Panc1 (cell line): ENCODE measurements at regions not wholly inside any gene's neighbourhood (a gene's known extent, or its start where the extent isn't known, plus 50 kb on each side); places are given as distances from the start of the nearest gene placed in this dataset.

Experiments
- ATAC-seq: fragments of 200-7000 bp; cut with Tn5 transposase; 2 replicates; pipeline ENCODE4 v1.9.1; 2020; ENCODE audit warnings: mild to moderate bottlenecking, moderate library complexity
- BruUV-seq: library from RNA; stranded (reverse); fragments of 400-500 nt; replicated peaks from 2 replicates; lab custom pipeline; 2021; lab: Mats Ljungman, UMichigan
- CTCF ChIA-PET: fragments of 300-600 bp; sonication (Branson Sonifier 250); formaldehyde crosslinking; loops from one replicate; lab custom pipeline; 2022; ENCODE audit warnings: antibody characterized with exemption; lab: Charles Lee
- POLR2A ChIA-PET: fragments of 300-600 bp; sonication (Branson Sonifier 250); formaldehyde crosslinking; loops from one replicate; lab custom pipeline; 2022; ENCODE audit warnings: antibody characterized with exemption; lab: Charles Lee
- DNase-seq: peaks from one replicate; pipeline ENCODE4 v3.0.0-alpha.2; 2010; ENCODE audit warnings: low read depth, low spot score
- H3K27ac ChIP-seq: 2 replicates; pipeline ENCODE4 v1.5.1; 2011; ENCODE audit warnings: mild to moderate bottlenecking, low read length, inconsistent platforms
- H3K27me3 ChIP-seq: fragments of 200-500 bp; sonication (Bioruptor generic); 2 replicates; pipeline ENCODE4 v1.6.0; 2014; ENCODE audit warnings: low read length, inconsistent platforms; ENCODE audit not compliant: control insufficient read depth, insufficient read depth
- H3K36me3 ChIP-seq: fragments of 200-500 bp; sonication (Bioruptor generic); 2 replicates; pipeline ENCODE4 v1.5.1; 2014; ENCODE audit warnings: inconsistent platforms, mild to moderate bottlenecking, low read length, moderate library complexity; ENCODE audit not compliant: control insufficient read depth, insufficient read depth
- H3K4me1 ChIP-seq: 2 replicates; pipeline ENCODE4 v1.5.1; 2011; ENCODE audit warnings: inconsistent platforms, mild to moderate bottlenecking, low read length, moderate library complexity; ENCODE audit not compliant: control insufficient read depth, insufficient read depth
- H3K4me3 ChIP-seq, 2 experiments: 2 replicates each; pipeline ENCODE4 v1.5.1; 2011 to 2012; ENCODE audit warnings: low read depth in 2 of 2, low read length in 2 of 2, mild to moderate bottlenecking in 2 of 2, inconsistent platforms in 1 of 2, moderate library complexity in 1 of 2
- H3K9me3 ChIP-seq: fragments of 200-500 bp; sonication (Bioruptor generic); 2 replicates; pipeline ENCODE4 v1.5.1; 2014; ENCODE audit warnings: low read depth, mild to moderate bottlenecking, inconsistent platforms, low read length, moderate library complexity; ENCODE audit not compliant: control insufficient read depth, insufficient read depth
- CTCF ChIP-seq: fragments of 450-650 bp; IDR thresholded peaks from 2 replicates; pipeline ENCODE4 v1.5.1; 2017; ENCODE audit warnings: mild to moderate bottlenecking
- POLR2AphosphoS5 ChIP-seq: IDR thresholded peaks from 2 replicates; pipeline ENCODE4 v1.6.1; 2012; ENCODE audit warnings: mild to moderate bottlenecking, low read depth, low read length, moderate library complexity
- REST ChIP-seq, 2 experiments: IDR thresholded peaks; 2 replicates each; pipeline ENCODE4 v1.6.1; 2011 to 2012; ENCODE audit warnings: low read depth in 2 of 2, control low read depth in 1 of 2, low read length in 1 of 2, mild to moderate bottlenecking in 1 of 2, moderate library complexity in 1 of 2; ENCODE audit not compliant: insufficient read depth in 1 of 2
- SIN3A ChIP-seq: IDR thresholded peaks from 2 replicates; pipeline ENCODE4 v1.6.1; 2012; ENCODE audit warnings: low read depth, mild to moderate bottlenecking, low read length, moderate library complexity, borderline replicate concordance; ENCODE audit not compliant: insufficient read depth
- TCF7L2 ChIP-seq: IDR thresholded peaks from 2 replicates; pipeline ENCODE4 v1.6.1; 2011; ENCODE audit warnings: mild to moderate bottlenecking, low read depth, low read length, inconsistent platforms
- in situ Hi-C: cut with HindIII; loops from 2 replicates; pipeline ENCODE4 v1.10.0; 2016; ENCODE audit warnings: low sequenced_read_pairs, low pct_unique_long_range_greater_than_20kb
- intact Hi-C: fragments of 100-400 bp; cut with micrococcal nuclease; formaldehyde crosslinking; loops from one replicate; pipeline ENCODE4 v1.10.0; 2022; ENCODE audit not compliant: unreplicated experiment

- TF ChIP-seq TCF7L2 = no peak
- TF ChIP-seq SIN3A = no peak
- TF ChIP-seq CTCF = no peak
- TF ChIP-seq POLR2AphosphoS5 = no peak
- no peak for TF ChIP-seq REST (IDR thresholded peaks at IDR 0.05; ENCODE audit: insufficient read depth in 1 of 2, low read depth in 2 of 2, low read length in 1 of 2)
- Histone ChIP-seq H3K36me3 (no peaks in the 10 kb centered on the region), H3K9me3 (no peaks in the 10 kb centered on the region), H3K4me3 (no peak overlapping the region), H3K27ac (no peak overlapping the region), H3K4me1 (no peaks in the 10 kb centered on the region), H3K27me3 (no peaks in the 10 kb centered on the region)
- intact Hi-C loops (no loop called here), in situ Hi-C loops (no loop called here)
- DNase-seq (no peak), ATAC-seq (no peak)
- ChIA-PET CTCF (no interaction called here), POLR2A (no interaction called here)
- no TSS peak for BruUV-seq
Observed at GRCh38 chr21:23374155-23374554, 2233.1 kb downstream of the MRPL39 start.

GRCh38 chr21:23356905-23357304 lies 2250.4 kb downstream of the MRPL39 start:
- DNase-seq (no peak), ATAC-seq (no peak)
- no peaks in the 10 kb centered on the region for H3K27me3 ChIP-seq
- no peaks in the 10 kb centered on the region for H3K4me1 ChIP-seq
- ChIA-PET POLR2A (no interaction called here), CTCF (no interaction called here)
- no TSS peak for BruUV-seq
- H3K36me3 ChIP-seq = no peaks in the 10 kb centered on the region
- H3K27ac ChIP-seq = no peak overlapping the region
- H3K4me3 ChIP-seq = no peak overlapping the region
- in situ Hi-C loops (no loop called here), intact Hi-C loops (no loop called here)
- no peaks in the 10 kb centered on the region for H3K9me3 ChIP-seq
- no peak for TF ChIP-seq POLR2AphosphoS5
- TF ChIP-seq SIN3A = no peak
- no peak for TF ChIP-seq TCF7L2
- no peak for TF ChIP-seq REST (IDR thresholded peaks at IDR 0.05; ENCODE audit: insufficient read depth in 1 of 2, low read depth in 2 of 2, low read length in 1 of 2)
- no peak for TF ChIP-seq CTCF
